GM13976 (cell line): ENCODE measurements at regions not wholly inside any gene's neighbourhood (a gene's known extent, or its start where the extent isn't known, plus 50 kb on each side); places are given as distances from the start of the nearest gene placed in this dataset.
"Not testable (repeated sequence)": the region's sequence is repeated elsewhere in the genome, so short reads cannot be mapped to it uniquely, and the experiment has no call there.

Experiments used
- DNase-seq: peaks from one replicate; pipeline ENCODE4 v3.0.0; 2012; ENCODE audit warnings: low spot score
- CTCF ChIP-seq: IDR thresholded peaks from 2 replicates; pipeline ENCODE4 v1.5.1; 2012; ENCODE audit warnings: borderline replicate concordance, mild to moderate bottlenecking; ENCODE audit not compliant: insufficient read depth; ENCODE audit errors: extremely low read depth, missing control alignments, control extremely low read depth
- in situ Hi-C: fragments of 300-500 bp; cut with MboI; formaldehyde crosslinking; loops from one replicate; pipeline ENCODE4 v1.12.0; 2022; ENCODE audit warnings: low sequenced_read_pairs, mixed read lengths, inconsistent platforms; ENCODE audit not compliant: unreplicated experiment

GRCh38 chr2:132068407-132068806, 93.3 kb downstream of the ANKRD30BL start:
- in situ Hi-C loops, DNase-seq: not testable (repeated sequence)

GRCh38 chr2:132065391-132065790, 96.4 kb downstream of the ANKRD30BL start:
- in situ Hi-C loops, DNase-seq: not testable (repeated sequence)

- in situ Hi-C loops, DNase-seq: not testable (repeated sequence)
Observed at GRCh38 chr2:132039609-132040236, 122.0 kb downstream of the ANKRD30BL start.

GRCh38 chr2:132038883-132039235, 122.9 kb downstream of the ANKRD30BL start:
- DNase-seq, in situ Hi-C loops: not testable (repeated sequence)

- DNase-seq = peak; percentile 3
- in situ Hi-C loops = no loop called here
- TF ChIP-seq CTCF = no peak
Observed at GRCh38 chr2:132038179-132038882, 123.4 kb downstream of the ANKRD30BL start.

- no peak for TF ChIP-seq CTCF
- in situ Hi-C loops = no loop called here
- peak; percentile 10 for DNase-seq
Observed at GRCh38 chr2:132037527-132038178, 124.1 kb downstream of the ANKRD30BL start.

- no peak for TF ChIP-seq CTCF
- no peak for DNase-seq
- in situ Hi-C loops = no loop called here
Observed at GRCh38 chr2:132034646-132035045, 127.1 kb downstream of the ANKRD30BL start.

- DNase-seq = no peak
- in situ Hi-C loops = no loop called here
- no peak for TF ChIP-seq CTCF
Observed at GRCh38 chr2:132033949-132034348, 127.8 kb downstream of the ANKRD30BL start.
